ENCODE measurements at regions not wholly inside any gene's neighbourhood (a gene's known extent, or its start where the extent isn't known, plus 50 kb on each side); places are given as distances from the start of the nearest gene placed in this dataset.
"Not testable (repeated sequence)": the region's sequence is repeated elsewhere in the genome, so short reads cannot be mapped to it uniquely, and the experiment has no call there.

GRCh38 chr7:128561116-128561722 is 84.7 kb downstream of the METTL2B start:
- H3K4me1 ChIP-seq; H3K9me3 ChIP-seq; H3K4me3 ChIP-seq; DNase-seq; H3K36me3 ChIP-seq; H3K27me3 ChIP-seq; H3K27ac ChIP-seq; intact Hi-C loops (cut with DNase I; ENCODE audit: low total_unique reads): not testable (repeated sequence)

DNA sequence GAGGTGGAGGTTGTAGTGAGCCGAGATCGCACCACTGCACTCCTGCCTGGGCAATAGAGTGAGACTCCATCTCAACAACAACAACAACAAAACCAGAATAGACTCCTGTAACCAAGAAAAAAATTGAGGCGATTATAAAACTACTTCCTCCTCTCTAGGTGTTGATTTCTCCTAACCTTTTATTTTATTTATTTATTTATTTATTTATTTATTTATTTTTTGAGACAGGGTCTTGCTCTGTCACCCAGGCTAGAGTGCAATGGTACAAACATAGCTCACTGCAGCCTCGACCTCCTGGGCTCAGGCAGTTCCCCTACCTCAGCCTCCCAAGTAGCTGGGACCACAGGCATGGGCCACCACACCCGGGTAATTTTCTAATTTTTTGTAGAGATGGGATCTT is 86.2 kb downstream of the METTL2B start:
- intact Hi-C loops (cut with DNase I; ENCODE audit: low total_unique reads); H3K4me3 ChIP-seq; H3K27ac ChIP-seq; H3K9me3 ChIP-seq; DNase-seq; H3K36me3 ChIP-seq; H3K4me1 ChIP-seq; H3K27me3 ChIP-seq: not testable (repeated sequence)

GRCh38 chr7:128564123-128564700 is 87.7 kb downstream of the METTL2B start:
- DNase-seq; H3K36me3 ChIP-seq; H3K4me1 ChIP-seq; H3K4me3 ChIP-seq; H3K9me3 ChIP-seq; intact Hi-C loops (cut with DNase I; ENCODE audit: low total_unique reads); H3K27ac ChIP-seq; H3K27me3 ChIP-seq: not testable (repeated sequence)

GRCh38 chr7:128564932-128565864 is 88.7 kb downstream of the METTL2B start:
- H3K4me1 ChIP-seq; H3K27me3 ChIP-seq; H3K9me3 ChIP-seq; intact Hi-C loops (cut with DNase I; ENCODE audit: low total_unique reads); DNase-seq; H3K36me3 ChIP-seq; H3K27ac ChIP-seq; H3K4me3 ChIP-seq: not testable (repeated sequence)

GRCh38 chr7:128575277-128575676 is 96.8 kb upstream of the GARIN1A start:
- H3K36me3 ChIP-seq; DNase-seq; H3K4me1 ChIP-seq; H3K4me3 ChIP-seq; intact Hi-C loops (cut with DNase I; ENCODE audit: low total_unique reads); H3K27ac ChIP-seq; H3K27me3 ChIP-seq; H3K9me3 ChIP-seq: not testable (repeated sequence)

GRCh38 chr7:128576953-128577352 is 95.1 kb upstream of the GARIN1A start:
- H3K4me3 ChIP-seq; intact Hi-C loops (cut with DNase I; ENCODE audit: low total_unique reads); H3K4me1 ChIP-seq; H3K9me3 ChIP-seq; DNase-seq; H3K27ac ChIP-seq; H3K36me3 ChIP-seq; H3K27me3 ChIP-seq: not testable (repeated sequence)

DNA sequence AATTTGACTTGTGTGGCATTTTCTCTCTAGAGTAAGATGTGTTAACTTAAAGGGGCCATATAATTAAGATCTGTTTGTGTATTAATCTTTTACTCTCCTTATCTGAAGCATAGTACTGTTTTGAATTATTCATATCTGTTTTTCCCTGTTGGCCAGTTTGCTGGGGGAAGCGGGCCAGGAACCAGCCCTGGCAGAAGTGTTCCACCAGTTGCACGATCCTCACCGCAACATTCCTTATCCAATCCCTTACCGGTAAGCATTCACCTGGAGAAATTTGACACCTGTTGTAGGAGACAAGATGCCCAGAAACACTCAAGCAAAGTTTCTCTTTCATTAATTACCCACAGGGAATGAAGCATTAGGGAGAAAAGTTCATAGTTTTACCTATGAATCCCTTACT is 92.2 kb upstream of the GARIN1A start:
- H3K27ac ChIP-seq; H3K4me3 ChIP-seq; DNase-seq; H3K9me3 ChIP-seq; intact Hi-C loops (cut with DNase I; ENCODE audit: low total_unique reads); H3K27me3 ChIP-seq; H3K36me3 ChIP-seq; H3K4me1 ChIP-seq: not testable (repeated sequence)

DNA sequence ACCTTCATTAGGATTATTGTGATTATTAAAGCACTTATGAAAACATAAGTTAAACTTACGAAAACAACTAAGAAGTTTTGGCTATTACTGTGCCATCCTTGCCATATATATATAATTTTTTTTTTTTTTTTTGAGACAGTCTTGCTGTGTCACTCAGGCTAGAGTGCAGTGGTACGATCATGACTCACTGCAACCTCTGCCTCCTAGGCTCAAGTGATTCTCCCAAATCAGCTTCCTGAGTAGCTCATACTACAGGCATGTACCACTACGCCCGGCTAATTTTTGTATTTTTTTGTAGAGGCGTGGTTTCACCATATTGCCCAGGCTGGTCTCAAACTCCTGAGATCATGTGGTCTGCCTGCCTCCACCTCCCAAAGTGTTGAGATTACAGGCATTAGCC is 91.0 kb upstream of the GARIN1A start:
- DNase-seq; intact Hi-C loops (cut with DNase I; ENCODE audit: low total_unique reads); H3K36me3 ChIP-seq; H3K4me3 ChIP-seq; H3K4me1 ChIP-seq; H3K27me3 ChIP-seq; H3K9me3 ChIP-seq; H3K27ac ChIP-seq: not testable (repeated sequence)

GRCh38 chr7:128581825-128582561 is 90.1 kb upstream of the GARIN1A start:
- intact Hi-C loops (cut with DNase I; ENCODE audit: low total_unique reads): not testable (repeated sequence)

GRCh38 chr7:128586715-128587114 is 85.4 kb upstream of the GARIN1A start:
- H3K4me1 ChIP-seq; H3K27ac ChIP-seq; H3K9me3 ChIP-seq; intact Hi-C loops (cut with DNase I; ENCODE audit: low total_unique reads); H3K4me3 ChIP-seq; H3K36me3 ChIP-seq; DNase-seq; H3K27me3 ChIP-seq: not testable (repeated sequence)

More at GRCh38 chr7:128581825-128582561, 90.1 kb upstream of the GARIN1A start:
- H3K27ac ChIP-seq, H3K9me3 ChIP-seq, DNase-seq, H3K36me3 ChIP-seq, H3K4me3 ChIP-seq, H3K4me1 ChIP-seq, H3K27me3 ChIP-seq: not testable (repeated sequence)

All from uterus (tissue), 3 donors.